AG09309 (cell line): ENCODE measurements at regions not wholly inside any gene's neighbourhood (a gene's known extent, or its start where the extent isn't known, plus 50 kb on each side); places are given as distances from the start of the nearest gene placed in this dataset.

ENCODE experiments used
- DNase-seq: peaks from one replicate; pipeline ENCODE4 v3.0.0-alpha.2; 2010; ENCODE audit warnings: low read depth
- H3K4me3 ChIP-seq: 2 replicates; pipeline ENCODE4 v1.5.1; 2011; ENCODE audit warnings: mild to moderate bottlenecking, low read depth, low read length, moderate library complexity; ENCODE audit not compliant: control insufficient read depth
- TF ChIP-seq, protein P1 (sequence below): IDR thresholded peaks from 2 replicates; pipeline ENCODE4 v1.5.1; 2011; ENCODE audit warnings: mild to moderate bottlenecking, low read depth, low read length, inconsistent platforms; ENCODE audit not compliant: insufficient read depth, control insufficient read depth; ENCODE audit errors: missing control alignments

DNA sequence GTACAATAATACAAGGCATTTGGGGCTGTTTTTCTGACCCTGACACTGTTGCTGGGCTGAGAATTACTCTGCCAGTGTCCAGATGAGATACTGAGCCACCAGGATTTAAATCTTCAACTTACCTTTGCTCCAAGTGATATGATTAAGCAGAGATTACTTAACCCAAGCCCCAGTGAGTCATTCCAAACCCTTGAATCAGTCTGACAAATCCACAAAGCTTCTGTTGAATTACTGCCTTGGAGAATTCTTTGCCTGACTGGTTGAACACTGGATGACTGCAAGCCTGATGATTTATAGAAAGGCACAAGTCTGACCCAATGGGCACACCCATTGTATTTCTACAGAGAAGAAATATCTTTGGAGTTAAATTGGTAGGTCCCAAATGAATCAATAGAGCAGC is 88.2 kb upstream of the TSC22D2 start:
- TF ChIP-seq, protein P1, sequence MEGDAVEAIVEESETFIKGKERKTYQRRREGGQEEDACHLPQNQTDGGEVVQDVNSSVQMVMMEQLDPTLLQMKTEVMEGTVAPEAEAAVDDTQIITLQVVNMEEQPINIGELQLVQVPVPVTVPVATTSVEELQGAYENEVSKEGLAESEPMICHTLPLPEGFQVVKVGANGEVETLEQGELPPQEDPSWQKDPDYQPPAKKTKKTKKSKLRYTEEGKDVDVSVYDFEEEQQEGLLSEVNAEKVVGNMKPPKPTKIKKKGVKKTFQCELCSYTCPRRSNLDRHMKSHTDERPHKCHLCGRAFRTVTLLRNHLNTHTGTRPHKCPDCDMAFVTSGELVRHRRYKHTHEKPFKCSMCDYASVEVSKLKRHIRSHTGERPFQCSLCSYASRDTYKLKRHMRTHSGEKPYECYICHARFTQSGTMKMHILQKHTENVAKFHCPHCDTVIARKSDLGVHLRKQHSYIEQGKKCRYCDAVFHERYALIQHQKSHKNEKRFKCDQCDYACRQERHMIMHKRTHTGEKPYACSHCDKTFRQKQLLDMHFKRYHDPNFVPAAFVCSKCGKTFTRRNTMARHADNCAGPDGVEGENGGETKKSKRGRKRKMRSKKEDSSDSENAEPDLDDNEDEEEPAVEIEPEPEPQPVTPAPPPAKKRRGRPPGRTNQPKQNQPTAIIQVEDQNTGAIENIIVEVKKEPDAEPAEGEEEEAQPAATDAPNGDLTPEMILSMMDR: no peak
- H3K4me3 ChIP-seq: no peak overlapping the region

DNA sequence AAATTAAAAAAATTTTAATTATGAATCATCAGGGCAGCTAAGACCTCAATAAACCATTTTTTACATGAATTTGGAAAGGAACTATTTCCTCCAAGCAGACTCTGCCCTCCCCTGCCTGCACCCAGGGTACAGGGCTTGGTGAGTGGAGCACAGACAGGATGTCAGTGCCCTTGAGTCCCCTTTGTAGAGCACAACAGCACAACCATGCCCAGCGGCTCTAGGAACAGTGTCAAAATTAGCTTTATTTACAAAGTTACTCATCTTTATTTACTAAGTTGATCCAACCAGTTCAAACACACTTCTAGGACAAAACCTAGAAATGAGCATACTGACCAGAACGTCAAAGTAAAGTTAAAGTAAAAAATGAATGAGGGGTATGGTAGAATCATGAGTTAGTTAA is 90.6 kb upstream of the TSC22D2 start:
- DNase-seq: no peak
- TF ChIP-seq, protein P1: no peak

More for the DNA sequence above, 88.2 kb upstream of the TSC22D2 start:
- DNase-seq: peak; percentile 90

DNA sequence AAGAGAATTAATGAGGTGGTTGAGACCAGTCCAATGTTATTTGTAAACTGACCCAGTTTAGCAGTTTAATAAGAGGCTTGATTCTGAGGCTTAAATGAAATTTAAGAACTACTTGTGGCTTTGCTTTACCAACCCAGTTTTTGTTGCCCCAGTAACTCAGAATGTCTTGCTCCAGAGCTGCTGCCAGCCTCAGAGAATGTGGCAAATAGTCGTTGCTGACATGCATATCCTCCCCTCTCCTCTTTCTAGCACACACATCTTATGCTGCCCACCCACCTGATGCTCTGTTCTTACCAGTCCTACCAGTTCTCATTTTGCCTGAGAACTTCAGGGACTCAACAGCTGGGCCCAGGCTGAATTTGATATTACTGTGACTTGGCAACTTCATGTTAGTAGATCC is 92.4 kb upstream of the TSC22D2 start:
- no peak for DNase-seq
- TF ChIP-seq, protein P1: no peak
- H3K4me3 ChIP-seq: no peak overlapping the region

More for the DNA sequence above, 90.6 kb upstream of the TSC22D2 start:
- no peak overlapping the region for H3K4me3 ChIP-seq

DNA sequence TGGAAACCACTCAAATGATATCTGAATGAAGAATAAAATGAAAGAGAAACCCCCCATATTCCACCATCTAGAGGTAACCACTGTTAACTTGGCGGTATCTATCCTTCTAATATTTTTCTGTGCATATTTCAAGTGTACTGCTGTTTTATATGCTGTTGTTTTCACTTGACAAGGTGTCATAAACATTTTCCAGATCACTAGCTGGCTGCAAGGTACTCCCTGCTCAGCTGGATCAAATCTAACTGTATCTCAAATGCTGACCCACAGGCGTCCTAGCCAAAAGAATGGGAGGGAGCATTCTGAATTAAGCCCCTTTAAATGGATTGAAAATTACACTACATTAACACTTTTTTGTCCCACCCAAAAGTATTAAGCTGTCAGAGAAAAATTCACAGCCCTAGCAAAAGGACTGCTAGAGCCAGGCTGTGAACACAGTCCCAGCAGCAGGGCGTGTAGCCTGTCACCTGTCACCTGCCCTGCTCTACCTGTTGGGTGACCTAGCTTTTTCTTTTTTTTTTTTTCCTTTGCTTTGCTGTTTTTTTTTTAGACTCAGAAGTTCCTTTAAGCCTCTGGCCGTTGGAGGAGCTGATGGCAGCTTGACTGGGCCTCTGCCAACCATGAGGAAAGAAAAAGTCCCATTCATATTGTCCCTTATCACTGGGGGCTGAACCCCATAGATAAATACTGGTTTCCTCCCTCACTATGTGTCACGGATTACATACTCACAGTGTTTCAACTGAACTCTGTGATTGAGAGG is 93.7 kb upstream of the TSC22D2 start:
- DNase-seq: no peak
- H3K4me3 ChIP-seq: no peak overlapping the region
- TF ChIP-seq, protein P1: no peak

DNA sequence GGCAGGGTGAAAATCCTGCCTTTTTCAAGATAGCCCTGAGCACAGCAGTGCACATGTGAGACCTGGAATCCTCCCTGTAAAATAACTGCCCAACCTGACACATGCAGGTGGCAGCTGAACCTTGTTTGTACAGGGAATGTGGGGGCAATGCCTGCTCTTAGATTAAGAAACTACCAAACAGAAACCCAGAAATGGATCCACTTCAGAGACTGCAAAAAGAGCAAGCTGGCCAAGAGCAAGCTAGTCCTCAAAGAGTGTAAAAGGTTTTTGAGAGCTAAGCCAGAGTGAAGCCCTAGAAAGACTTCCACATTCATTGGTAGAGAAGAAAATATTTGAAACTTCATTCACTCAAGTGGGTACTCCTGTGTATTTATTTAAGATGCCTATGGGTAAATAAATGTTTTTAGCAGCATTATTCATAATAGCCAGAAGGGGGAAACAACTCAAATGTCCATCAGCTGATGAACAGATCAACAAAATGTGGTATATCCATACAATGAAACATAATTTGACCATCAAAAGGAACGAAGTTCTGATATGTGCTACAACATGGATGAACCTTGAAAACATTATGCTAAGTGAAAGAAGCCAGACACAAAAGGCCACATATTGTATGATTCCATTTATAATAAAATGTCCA is 96.0 kb upstream of the TSC22D2 start:
- TF ChIP-seq, protein P1: no peak
- no peak overlapping the region for H3K4me3 ChIP-seq
- DNase-seq: no peak

DNA sequence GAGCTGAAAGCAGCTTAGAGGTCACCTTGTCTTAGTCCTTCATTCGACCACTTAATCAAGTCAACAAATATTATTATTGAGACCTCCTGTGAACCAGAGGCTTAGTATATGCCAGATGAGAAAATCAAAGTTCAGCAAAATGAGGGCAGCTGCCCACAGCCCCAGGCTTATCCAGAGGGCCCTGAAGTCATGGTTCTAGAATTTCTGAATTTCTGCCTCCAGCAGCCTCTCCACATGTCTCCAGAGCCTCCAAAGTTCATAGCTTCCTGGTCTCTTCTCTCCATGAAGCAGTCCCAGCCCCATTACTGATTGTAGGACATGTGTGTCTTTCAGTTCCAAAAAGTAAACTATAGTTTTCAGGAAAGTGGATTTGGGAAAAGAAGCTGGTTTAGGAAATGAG is 96.9 kb upstream of the TSC22D2 start:
- H3K4me3 ChIP-seq: no peak overlapping the region
- TF ChIP-seq, protein P1: no peak
- no peak for DNase-seq
